ENCODE measurements at regions not wholly inside any gene's neighbourhood (a gene's known extent, or its start where the extent isn't known, plus 50 kb on each side); places are given as distances from the start of the nearest gene placed in this dataset.

DNA sequence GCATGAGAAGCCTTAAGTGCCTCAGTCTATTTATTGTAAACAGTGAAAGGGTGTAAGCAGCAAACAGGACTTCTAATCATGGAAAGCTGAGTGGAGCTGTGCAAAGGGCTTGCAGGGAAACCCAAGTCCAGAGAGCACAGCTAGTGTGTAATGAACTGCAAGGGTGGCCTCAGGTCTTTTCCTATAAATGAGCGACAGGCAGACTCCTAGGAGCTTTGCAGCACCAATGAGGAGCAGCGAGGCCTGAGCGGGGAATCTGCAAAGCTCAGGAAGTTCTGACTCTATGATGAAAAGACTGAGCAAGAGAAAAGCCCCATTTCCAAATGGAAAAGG is 250.1 kb upstream of the MAP3K1 start:
- Histone ChIP-seq H3K27ac (ENCODE audit: low read length) (no peak overlapping the region), H3K4me3 (ENCODE audit: low read length) (no peak overlapping the region), H3K4me2 (ENCODE audit: low read length) (no peak overlapping the region), H3K9me3 (ENCODE audit: low read length) (no peaks in the 10 kb centered on the region), H3K79me2 (replicated peaks; ENCODE audit: insufficient read depth, low read length) (no peaks in the 10 kb centered on the region), H2AFZ (ENCODE audit: low read depth, low read length) (no peak overlapping the region), H3K27me3 (ENCODE audit: insufficient read depth, low read depth, low read length) (no peaks in the 10 kb centered on the region), H3F3A (ENCODE audit: insufficient read depth, low read length, poor library complexity, severe bottlenecking) (no peaks in the 10 kb centered on the region), H3K9me2 (ENCODE audit: insufficient read depth, low read length) (no peaks in the 10 kb centered on the region), H3K36me3 (ENCODE audit: insufficient read depth, low read length) (no peaks in the 10 kb centered on the region), H4K20me1 (ENCODE audit: insufficient read depth) (no peaks in the 10 kb centered on the region), H3K9ac (ENCODE audit: low read length) (no peak overlapping the region)
- no peak for TF ChIP-seq TAF1 (IDR thresholded peaks at IDR 0.05; ENCODE audit: low read depth)
- TF ChIP-seq, protein P1, sequence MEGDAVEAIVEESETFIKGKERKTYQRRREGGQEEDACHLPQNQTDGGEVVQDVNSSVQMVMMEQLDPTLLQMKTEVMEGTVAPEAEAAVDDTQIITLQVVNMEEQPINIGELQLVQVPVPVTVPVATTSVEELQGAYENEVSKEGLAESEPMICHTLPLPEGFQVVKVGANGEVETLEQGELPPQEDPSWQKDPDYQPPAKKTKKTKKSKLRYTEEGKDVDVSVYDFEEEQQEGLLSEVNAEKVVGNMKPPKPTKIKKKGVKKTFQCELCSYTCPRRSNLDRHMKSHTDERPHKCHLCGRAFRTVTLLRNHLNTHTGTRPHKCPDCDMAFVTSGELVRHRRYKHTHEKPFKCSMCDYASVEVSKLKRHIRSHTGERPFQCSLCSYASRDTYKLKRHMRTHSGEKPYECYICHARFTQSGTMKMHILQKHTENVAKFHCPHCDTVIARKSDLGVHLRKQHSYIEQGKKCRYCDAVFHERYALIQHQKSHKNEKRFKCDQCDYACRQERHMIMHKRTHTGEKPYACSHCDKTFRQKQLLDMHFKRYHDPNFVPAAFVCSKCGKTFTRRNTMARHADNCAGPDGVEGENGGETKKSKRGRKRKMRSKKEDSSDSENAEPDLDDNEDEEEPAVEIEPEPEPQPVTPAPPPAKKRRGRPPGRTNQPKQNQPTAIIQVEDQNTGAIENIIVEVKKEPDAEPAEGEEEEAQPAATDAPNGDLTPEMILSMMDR (IDR thresholded peaks at IDR 0.05; ENCODE audit: poor library complexity, severe bottlenecking) = no peak
- TF ChIP-seq POLR2AphosphoS5 (IDR thresholded peaks at IDR 0.05) = no peak
- no peak for TF ChIP-seq EP300 (conservative IDR thresholded peaks at IDR 0.05; ENCODE audit: poor library complexity, severe bottlenecking)

DNA sequence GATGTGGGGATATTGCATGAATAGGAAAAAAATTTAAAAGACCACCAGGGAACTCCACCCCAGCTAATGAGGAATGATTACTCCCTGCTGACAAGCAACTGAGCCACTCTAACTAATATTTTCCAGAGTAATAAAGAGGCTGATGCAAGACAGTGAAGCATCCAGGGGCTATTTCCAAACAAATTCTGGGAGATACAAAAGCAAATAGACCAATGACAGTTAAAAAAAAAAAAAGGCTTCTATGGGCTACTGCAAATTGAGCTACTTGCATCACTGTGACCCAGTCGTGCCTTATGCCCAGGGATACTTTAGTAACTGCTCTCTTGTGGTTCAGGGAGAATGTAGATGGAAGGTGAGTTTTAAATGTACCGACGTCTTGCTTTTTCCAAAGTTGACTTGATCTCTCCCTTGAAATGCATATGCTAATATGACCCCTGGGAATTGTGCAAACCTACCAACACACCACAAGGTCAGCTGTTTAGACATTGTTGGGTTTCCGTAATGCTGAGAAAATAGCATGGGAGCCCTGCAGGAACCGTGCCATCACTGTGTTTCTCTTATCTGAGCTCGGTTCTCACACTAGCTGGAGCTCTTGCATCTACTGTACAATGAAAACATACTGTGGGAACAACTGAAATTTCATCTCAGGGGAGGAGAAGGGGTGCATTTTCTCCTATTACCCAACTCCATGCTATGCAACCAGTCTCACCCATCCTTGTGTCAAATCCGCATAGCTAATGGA is 250.6 kb upstream of the MAP3K1 start:
- no peak overlapping the region for H3K4me3 ChIP-seq (ENCODE audit: low read length)
- H3K9me3 ChIP-seq (ENCODE audit: low read length) = no peaks in the 10 kb centered on the region
- no peaks in the 10 kb centered on the region for H3K27me3 ChIP-seq (ENCODE audit: insufficient read depth, low read depth, low read length)
- H2AFZ ChIP-seq (ENCODE audit: low read depth, low read length) = no peak overlapping the region
- H3K27ac ChIP-seq (ENCODE audit: low read length) = no peak overlapping the region
- no peak overlapping the region for H3K9ac ChIP-seq (ENCODE audit: low read length)
- no peak for TF ChIP-seq EZH2 (IDR thresholded peaks at IDR 0.05; ENCODE audit: borderline replicate concordance, insufficient read depth, low read length, poor library complexity, severe bottlenecking)
- no peak for TF ChIP-seq POLR2AphosphoS5 (IDR thresholded peaks at IDR 0.05)
- TF ChIP-seq, protein P2, sequence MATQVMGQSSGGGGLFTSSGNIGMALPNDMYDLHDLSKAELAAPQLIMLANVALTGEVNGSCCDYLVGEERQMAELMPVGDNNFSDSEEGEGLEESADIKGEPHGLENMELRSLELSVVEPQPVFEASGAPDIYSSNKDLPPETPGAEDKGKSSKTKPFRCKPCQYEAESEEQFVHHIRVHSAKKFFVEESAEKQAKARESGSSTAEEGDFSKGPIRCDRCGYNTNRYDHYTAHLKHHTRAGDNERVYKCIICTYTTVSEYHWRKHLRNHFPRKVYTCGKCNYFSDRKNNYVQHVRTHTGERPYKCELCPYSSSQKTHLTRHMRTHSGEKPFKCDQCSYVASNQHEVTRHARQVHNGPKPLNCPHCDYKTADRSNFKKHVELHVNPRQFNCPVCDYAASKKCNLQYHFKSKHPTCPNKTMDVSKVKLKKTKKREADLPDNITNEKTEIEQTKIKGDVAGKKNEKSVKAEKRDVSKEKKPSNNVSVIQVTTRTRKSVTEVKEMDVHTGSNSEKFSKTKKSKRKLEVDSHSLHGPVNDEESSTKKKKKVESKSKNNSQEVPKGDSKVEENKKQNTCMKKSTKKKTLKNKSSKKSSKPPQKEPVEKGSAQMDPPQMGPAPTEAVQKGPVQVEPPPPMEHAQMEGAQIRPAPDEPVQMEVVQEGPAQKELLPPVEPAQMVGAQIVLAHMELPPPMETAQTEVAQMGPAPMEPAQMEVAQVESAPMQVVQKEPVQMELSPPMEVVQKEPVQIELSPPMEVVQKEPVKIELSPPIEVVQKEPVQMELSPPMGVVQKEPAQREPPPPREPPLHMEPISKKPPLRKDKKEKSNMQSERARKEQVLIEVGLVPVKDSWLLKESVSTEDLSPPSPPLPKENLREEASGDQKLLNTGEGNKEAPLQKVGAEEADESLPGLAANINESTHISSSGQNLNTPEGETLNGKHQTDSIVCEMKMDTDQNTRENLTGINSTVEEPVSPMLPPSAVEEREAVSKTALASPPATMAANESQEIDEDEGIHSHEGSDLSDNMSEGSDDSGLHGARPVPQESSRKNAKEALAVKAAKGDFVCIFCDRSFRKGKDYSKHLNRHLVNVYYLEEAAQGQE (IDR thresholded peaks at IDR 0.05; ENCODE audit: borderline replicate concordance) = no peak
- no peaks in the 10 kb centered on the region for H4K20me1 ChIP-seq (ENCODE audit: insufficient read depth)
- no peaks in the 10 kb centered on the region for H3K79me2 ChIP-seq (replicated peaks; ENCODE audit: insufficient read depth, low read length)
- H3K36me3 ChIP-seq (ENCODE audit: insufficient read depth, low read length) = no peaks in the 10 kb centered on the region
- H3F3A ChIP-seq (ENCODE audit: insufficient read depth, low read length, poor library complexity, severe bottlenecking) = no peaks in the 10 kb centered on the region
- H3K9me2 ChIP-seq (ENCODE audit: insufficient read depth, low read length) = no peaks in the 10 kb centered on the region
- no peak overlapping the region for H3K4me2 ChIP-seq (ENCODE audit: low read length)

DNA sequence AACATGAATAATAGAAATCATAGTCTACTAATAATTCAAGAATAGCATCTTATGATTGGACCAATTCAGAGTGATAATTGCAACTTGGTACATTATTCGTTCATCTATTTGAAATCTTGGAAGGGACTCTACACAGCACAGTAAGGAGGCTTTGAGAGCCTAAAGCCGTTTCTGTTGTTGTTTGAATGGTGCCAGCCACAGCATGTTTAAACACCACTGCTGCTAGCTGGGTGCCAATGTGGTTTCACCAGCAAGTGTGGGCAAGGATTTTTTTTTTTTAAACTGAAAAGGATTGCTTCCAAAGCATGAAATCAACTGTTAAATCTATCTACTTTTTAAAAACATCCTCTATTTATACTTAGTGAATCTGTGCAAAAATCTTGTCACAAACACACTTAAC is 253.9 kb upstream of the MAP3K1 start:
- H3K27ac ChIP-seq (ENCODE audit: low read length) = no peak overlapping the region
- H3K9ac ChIP-seq (ENCODE audit: low read length) = no peak overlapping the region
- H2AFZ ChIP-seq (ENCODE audit: low read depth, low read length) = no peak overlapping the region
- no peaks in the 10 kb centered on the region for H3K9me2 ChIP-seq (ENCODE audit: insufficient read depth, low read length)
- H3K4me2 ChIP-seq (ENCODE audit: low read length) = no peak overlapping the region
- H3F3A ChIP-seq (ENCODE audit: insufficient read depth, low read length, poor library complexity, severe bottlenecking) = no peaks in the 10 kb centered on the region
- H3K9me3 ChIP-seq (ENCODE audit: low read length) = no peaks in the 10 kb centered on the region
- H3K36me3 ChIP-seq (ENCODE audit: insufficient read depth, low read length) = no peaks in the 10 kb centered on the region
- H3K27me3 ChIP-seq (ENCODE audit: insufficient read depth, low read depth, low read length) = no peaks in the 10 kb centered on the region
- no peaks in the 10 kb centered on the region for H3K79me2 ChIP-seq (replicated peaks; ENCODE audit: insufficient read depth, low read length)
- TF ChIP-seq RAD21 (conservative IDR thresholded peaks at IDR 0.05) (no peak), SMC3 (conservative IDR thresholded peaks at IDR 0.05; ENCODE audit: poor library complexity) (no peak), EP300 (conservative IDR thresholded peaks at IDR 0.05; ENCODE audit: poor library complexity, severe bottlenecking) (no peak), EZH2 (IDR thresholded peaks at IDR 0.05; ENCODE audit: borderline replicate concordance, insufficient read depth, low read length, poor library complexity, severe bottlenecking) (no peak), MXI1 (conservative IDR thresholded peaks at IDR 0.05; ENCODE audit: poor library complexity, severe bottlenecking) (no peak)
- H3K4me3 ChIP-seq (ENCODE audit: low read length) = no peak overlapping the region
- no peaks in the 10 kb centered on the region for H4K20me1 ChIP-seq (ENCODE audit: insufficient read depth)
